HAP-1 (cell line): ENCODE measurements at regions not wholly inside any gene's neighbourhood (a gene's known extent, or its start where the extent isn't known, plus 50 kb on each side); places are given as distances from the start of the nearest gene placed in this dataset.
"Not testable (repeated sequence)": the region's sequence is repeated elsewhere in the genome, so short reads cannot be mapped to it uniquely, and the experiment has no call there.

ENCODE experiments used
- DNase-seq, 2 experiments: peaks; one replicate each; pipeline ENCODE4 v3.0.0-alpha.2; 2016 to 2020; ENCODE audit warnings: low spot score in 2 of 2
- H3K27me3 ChIP-seq: fragments of 250-450 bp; sonication (Bioruptor Pico); 2 replicates; pipeline ENCODE4 v1.5.1; 2020; ENCODE audit warnings: low read depth, mild to moderate bottlenecking, moderate library complexity
- H3K36me3 ChIP-seq: fragments of 250-450 bp; sonication (Bioruptor Pico); replicated peaks from 2 replicates; pipeline ENCODE4 v1.5.1; 2020; ENCODE audit warnings: mild to moderate bottlenecking
- H3K4me1 ChIP-seq: fragments of 250-450 bp; sonication (Bioruptor Pico); 2 replicates; pipeline ENCODE4 v1.5.1; 2020; ENCODE audit warnings: mild to moderate bottlenecking
- H3K4me3 ChIP-seq: fragments of 250-450 bp; sonication (Bioruptor Pico); 2 replicates; pipeline ENCODE4 v1.5.1; 2020; ENCODE audit warnings: mild to moderate bottlenecking, moderate library complexity
- H3K9me3 ChIP-seq: fragments of 250-450 bp; sonication (Bioruptor Pico); 2 replicates; pipeline ENCODE4 v1.5.1; 2020; ENCODE audit warnings: mild to moderate bottlenecking, moderate library complexity
- in situ Hi-C: fragments of 300-500 bp; cut with MboI; formaldehyde crosslinking; loops from 3 replicates; pipeline ENCODE4 v1.14.3; 2020; ENCODE audit warnings: low sequenced_read_pairs, inconsistent platforms, mixed read lengths

- Histone ChIP-seq H3K36me3 (no peaks in the 10 kb centered on the region), H3K27me3 (no peaks in the 10 kb centered on the region), H3K4me3 (no peak overlapping the region), H3K4me1 (no peaks in the 10 kb centered on the region), H3K9me3 (no peaks in the 10 kb centered on the region)
- in situ Hi-C loops = no loop called here
- DNase-seq = no peak
Measured at GRCh38 chr5:103993031-103993430, 430.4 kb upstream of the NUDT12 start.

DNA sequence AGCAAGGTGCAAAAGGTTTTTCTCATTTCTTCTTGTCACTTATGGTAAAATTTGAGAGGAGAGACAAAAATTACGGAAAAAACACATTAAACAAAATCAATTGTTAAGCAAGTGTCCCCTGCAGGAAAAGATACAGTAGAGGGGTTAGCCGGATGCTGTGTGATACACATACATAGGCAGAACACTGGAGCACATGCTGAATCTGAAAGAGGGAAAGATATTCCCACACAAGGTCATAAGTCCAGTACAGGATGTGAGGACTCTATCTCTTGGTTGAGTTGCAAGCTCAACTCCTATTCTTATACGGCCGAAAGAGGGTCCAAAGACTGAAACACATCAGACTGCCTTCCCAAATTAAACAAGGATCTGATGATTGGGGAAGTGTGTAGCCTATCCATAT is 427.5 kb upstream of the NUDT12 start:
- Histone ChIP-seq H3K27me3 (no peaks in the 10 kb centered on the region), H3K4me1 (no peaks in the 10 kb centered on the region), H3K36me3 (no peaks in the 10 kb centered on the region), H3K4me3 (no peak overlapping the region), H3K9me3 (no peaks in the 10 kb centered on the region)
- no peak for DNase-seq
- in situ Hi-C loops = no loop called here

- DNase-seq = no peak
- Histone ChIP-seq H3K9me3 (no peaks in the 10 kb centered on the region), H3K4me3 (no peak overlapping the region), H3K27me3 (no peaks in the 10 kb centered on the region), H3K36me3 (no peaks in the 10 kb centered on the region), H3K4me1 (no peaks in the 10 kb centered on the region)
- in situ Hi-C loops = no loop called here
Measured at GRCh38 chr5:103981592-103981991, 419.0 kb upstream of the NUDT12 start.

- in situ Hi-C loops = no loop called here
- no peak overlapping the region for H3K4me3 ChIP-seq
Measured at GRCh38 chr5:103973669-103974068, 411.1 kb upstream of the NUDT12 start.

GRCh38 chr5:103966295-103966694 is 403.7 kb upstream of the NUDT12 start:
- H3K4me1 ChIP-seq, DNase-seq, in situ Hi-C loops, H3K9me3 ChIP-seq, H3K36me3 ChIP-seq, H3K4me3 ChIP-seq, H3K27me3 ChIP-seq: not testable (repeated sequence)

More at GRCh38 chr5:103973669-103974068, 411.1 kb upstream of the NUDT12 start:
- no peaks in the 10 kb centered on the region for H3K36me3 ChIP-seq
- DNase-seq = peak in 1 of 2 experiments; percentile 23
- no peaks in the 10 kb centered on the region for H3K9me3 ChIP-seq
- H3K27me3 ChIP-seq = no peaks in the 10 kb centered on the region
- H3K4me1 ChIP-seq = no peaks in the 10 kb centered on the region

GRCh38 chr5:103962023-103962422 is 399.4 kb upstream of the NUDT12 start:
- in situ Hi-C loops = no loop called here
- DNase-seq = no peak
- Histone ChIP-seq H3K4me3 (no peak overlapping the region), H3K4me1 (peaks cover 3% of the 10 kb centered on the region; the same call in 1 of the 2 replicates), H3K27me3 (no peaks in the 10 kb centered on the region), H3K36me3 (no peaks in the 10 kb centered on the region), H3K9me3 (no peaks in the 10 kb centered on the region)

DNA sequence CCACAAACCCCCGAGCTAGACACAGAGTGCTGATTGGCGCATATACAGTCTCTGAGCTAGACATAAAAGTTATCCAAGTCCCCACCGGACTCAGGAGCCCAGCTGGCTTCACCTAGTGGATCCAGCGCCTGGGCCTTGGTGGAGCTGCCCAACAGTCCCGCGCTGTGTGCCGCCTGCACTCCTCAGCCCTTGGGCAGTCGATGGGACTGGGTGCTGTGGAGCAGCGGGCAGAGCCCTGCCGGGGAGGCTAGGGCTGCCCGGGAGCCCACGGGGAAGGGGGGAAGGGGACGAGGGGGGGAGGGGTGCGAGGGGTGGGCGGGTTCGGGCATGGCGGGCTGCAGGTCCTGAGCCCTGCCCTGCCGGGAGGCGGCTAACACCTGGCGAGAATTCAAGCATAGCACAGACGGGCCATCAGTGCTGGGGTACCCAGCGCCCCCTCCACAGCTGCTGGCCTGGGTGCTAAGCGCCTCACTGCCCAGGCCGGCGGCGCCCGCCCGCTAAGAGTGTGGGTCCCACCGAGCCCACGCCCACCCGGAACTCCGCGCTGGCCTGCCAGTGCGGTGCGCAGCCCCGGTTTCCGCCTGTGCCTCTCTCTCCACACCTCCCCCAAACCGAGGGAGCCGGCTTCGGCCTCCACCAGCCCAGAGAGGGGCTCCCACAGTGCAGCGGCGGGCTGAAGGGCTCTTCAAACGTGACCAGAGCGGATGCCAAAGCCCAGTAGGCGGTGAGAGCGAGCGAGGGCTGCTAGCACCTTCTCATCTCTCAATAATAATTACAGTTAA is 391.2 kb upstream of the NUDT12 start:
- Histone ChIP-seq H3K4me3 (no peak overlapping the region), H3K27me3 (no peaks in the 10 kb centered on the region), H3K4me1 (peaks cover 3% of the 10 kb centered on the region; the same call in 1 of the 2 replicates), H3K9me3 (0 out of 2 replicates have a peak, but pooled peaks cover 3% of the 10 kb centered on the region), H3K36me3 (no peaks in the 10 kb centered on the region)
- DNase-seq = no peak
- in situ Hi-C loops = no loop called here

- Histone ChIP-seq H3K9me3 (0 out of 2 replicates have a peak, but pooled peaks cover 3% of the 10 kb centered on the region), H3K4me1 (no peaks in the 10 kb centered on the region), H3K27me3 (no peaks in the 10 kb centered on the region), H3K4me3 (no peak overlapping the region), H3K36me3 (no peaks in the 10 kb centered on the region)
- in situ Hi-C loops = no loop called here
- no peak for DNase-seq
Measured at GRCh38 chr5:103951776-103952175, 389.2 kb upstream of the NUDT12 start.

DNA sequence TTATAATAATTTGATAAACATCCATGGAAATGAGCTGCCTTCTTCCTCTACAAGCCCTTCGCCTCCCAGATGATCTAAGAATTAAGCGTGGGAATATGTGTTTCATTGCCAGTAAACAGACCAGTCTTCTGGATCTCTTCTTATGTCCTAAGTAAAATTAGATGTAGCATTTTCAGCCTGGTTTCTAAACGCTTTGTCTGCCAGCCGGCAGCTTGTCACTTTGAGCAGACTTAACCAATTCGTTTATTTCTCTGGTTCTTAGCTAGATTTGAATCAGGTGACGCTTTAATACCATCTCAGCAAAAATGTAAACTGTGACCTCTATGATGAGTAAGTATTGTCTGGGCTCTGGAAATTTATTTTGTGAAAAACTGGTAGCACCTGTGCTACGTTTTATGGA is 380.6 kb upstream of the NUDT12 start:
- Histone ChIP-seq H3K9me3 (no peaks in the 10 kb centered on the region), H3K36me3 (no peaks in the 10 kb centered on the region), H3K4me3 (no peak overlapping the region), H3K4me1 (no peaks in the 10 kb centered on the region), H3K27me3 (no peaks in the 10 kb centered on the region)
- no peak for DNase-seq
- in situ Hi-C loops = no loop called here

DNA sequence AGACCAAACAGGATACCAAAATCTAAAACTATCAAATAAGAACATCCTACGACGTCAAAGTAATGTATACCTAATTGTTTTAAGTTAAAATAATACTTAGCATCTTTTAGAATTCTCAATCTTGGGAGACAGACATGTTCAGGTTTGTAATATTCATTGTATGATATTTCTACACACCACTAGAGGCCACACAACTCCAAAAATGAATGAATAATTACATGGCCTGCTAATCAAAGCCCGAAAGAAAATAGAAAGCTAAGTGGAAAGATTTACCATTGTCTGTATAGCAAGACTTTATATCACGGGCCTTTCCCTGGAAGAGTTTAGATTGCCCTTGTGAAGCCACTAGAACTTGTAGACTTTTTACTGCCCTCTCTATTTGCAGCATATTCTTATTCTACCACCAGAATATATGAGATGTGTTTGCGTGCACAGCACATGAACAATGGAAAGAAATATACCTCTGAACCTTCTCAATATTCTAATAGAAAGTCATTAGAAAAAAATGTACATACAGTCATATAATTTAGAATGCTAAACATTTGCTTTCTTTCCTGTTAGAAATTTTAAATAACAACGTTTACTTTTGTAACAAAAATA is 380.1 kb upstream of the NUDT12 start:
- no peak for DNase-seq
- in situ Hi-C loops = no loop called here
- Histone ChIP-seq H3K4me3 (no peak overlapping the region), H3K36me3 (no peaks in the 10 kb centered on the region), H3K9me3 (no peaks in the 10 kb centered on the region), H3K27me3 (no peaks in the 10 kb centered on the region), H3K4me1 (no peaks in the 10 kb centered on the region)

DNA sequence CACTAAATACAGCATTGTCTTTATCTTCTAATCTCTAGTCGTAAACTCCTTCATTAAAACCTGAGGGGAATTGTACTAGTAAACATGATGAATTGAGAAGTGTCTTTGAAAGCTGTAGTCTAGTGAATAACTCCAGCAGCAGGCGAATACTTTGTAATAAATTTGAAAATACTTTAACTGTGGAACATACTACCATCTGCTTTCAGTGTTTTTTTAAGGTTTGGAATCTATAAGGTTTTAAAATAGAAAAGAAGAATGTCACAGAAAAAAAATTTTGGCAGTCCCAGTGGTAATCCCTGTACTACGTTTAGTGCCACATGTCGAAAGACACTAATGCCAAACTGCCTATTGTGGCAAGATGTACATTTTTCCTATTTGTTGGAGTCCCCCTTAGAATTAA is 379.0 kb upstream of the NUDT12 start:
- no peaks in the 10 kb centered on the region for H3K9me3 ChIP-seq
- H3K36me3 ChIP-seq = no peaks in the 10 kb centered on the region
- no peaks in the 10 kb centered on the region for H3K4me1 ChIP-seq
- in situ Hi-C loops = no loop called here
- DNase-seq = no peak
- H3K4me3 ChIP-seq = no peak overlapping the region
- H3K27me3 ChIP-seq = no peaks in the 10 kb centered on the region

DNA sequence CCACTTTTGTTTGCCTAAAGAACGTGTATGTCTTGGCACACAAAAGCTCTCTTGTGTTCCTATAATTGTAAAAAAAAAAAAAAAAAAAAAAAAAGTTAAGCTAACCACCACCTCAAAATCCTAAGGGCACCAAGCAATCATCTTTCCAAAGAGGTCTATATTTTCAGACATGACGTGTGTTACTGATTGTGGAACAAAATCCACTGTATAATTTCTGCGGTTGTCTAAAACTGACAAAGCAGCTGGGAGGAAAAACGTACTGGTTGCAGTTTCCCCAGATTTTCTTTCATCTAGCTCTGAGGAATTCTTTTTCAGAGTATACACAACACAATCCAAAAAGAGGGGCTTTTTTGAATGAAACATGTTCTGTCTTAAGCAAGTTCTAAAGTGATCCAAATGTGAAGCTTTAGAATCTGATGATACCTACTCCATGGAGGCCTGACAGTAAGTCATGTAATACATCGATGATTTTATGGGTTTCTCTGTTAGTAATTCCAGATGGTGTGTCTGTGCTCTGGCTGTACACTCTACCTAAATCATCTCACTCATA is 375.6 kb upstream of the NUDT12 start:
- Histone ChIP-seq H3K9me3 (no peaks in the 10 kb centered on the region), H3K36me3 (no peaks in the 10 kb centered on the region), H3K27me3 (no peaks in the 10 kb centered on the region), H3K4me1 (no peaks in the 10 kb centered on the region), H3K4me3 (no peak overlapping the region)
- in situ Hi-C loops = no loop called here
- DNase-seq = no peak

GRCh38 chr5:103929338-103930013 is 366.9 kb upstream of the NUDT12 start:
- Histone ChIP-seq H3K27me3 (no peaks in the 10 kb centered on the region), H3K9me3 (no peaks in the 10 kb centered on the region), H3K4me3 (no peak overlapping the region), H3K4me1 (no peaks in the 10 kb centered on the region), H3K36me3 (no peaks in the 10 kb centered on the region)
- in situ Hi-C loops = no loop called here
- no peak for DNase-seq

DNA sequence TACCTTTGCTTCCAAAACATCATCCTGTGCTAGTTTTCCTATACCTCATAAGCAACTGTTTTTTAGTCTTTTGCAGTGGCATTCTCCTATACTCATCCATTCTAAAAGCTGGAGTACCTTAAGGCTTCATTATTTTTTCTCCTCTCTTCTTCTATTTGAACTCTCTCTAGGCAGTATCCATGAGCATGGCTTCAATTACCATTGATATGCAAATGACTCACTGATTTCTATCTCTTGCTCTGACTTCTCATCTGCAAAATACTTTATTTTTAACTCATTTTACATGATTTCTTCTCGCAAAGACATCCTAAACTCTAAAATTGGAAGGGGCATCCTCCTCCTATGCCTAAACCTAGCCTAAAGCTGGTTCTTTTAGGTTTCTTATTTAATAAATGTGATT is 365.1 kb upstream of the NUDT12 start:
- H3K4me3 ChIP-seq = no peak overlapping the region
- peak in 1 of 2 experiments; percentile 10 for DNase-seq
- no peaks in the 10 kb centered on the region for H3K9me3 ChIP-seq
- H3K36me3 ChIP-seq = no peaks in the 10 kb centered on the region
- H3K27me3 ChIP-seq = no peaks in the 10 kb centered on the region
- in situ Hi-C loops = no loop called here
- no peaks in the 10 kb centered on the region for H3K4me1 ChIP-seq
